ENCODE measurements at regions not wholly inside any gene's neighbourhood (a gene's known extent, or its start where the extent isn't known, plus 50 kb on each side); places are given as distances from the start of the nearest gene placed in this dataset.

GRCh38 chr1:56278061-56278460 lies 301.3 kb downstream of the PLPP3 start:
- H3K9ac ChIP-seq (ENCODE audit: low read depth, low read length, poor library complexity, severe bottlenecking), result no peak overlapping the region
- H2AFZ ChIP-seq (ENCODE audit: low read length), result no peak overlapping the region
- no peaks in the 10 kb centered on the region for H3K36me3 ChIP-seq (ENCODE audit: insufficient read depth, low read length)
- H3K79me2 ChIP-seq (ENCODE audit: insufficient read depth, low read length), result no peaks in the 10 kb centered on the region
- H3K9me2 ChIP-seq (replicated peaks; ENCODE audit: low read depth, low read length), result no peaks in the 10 kb centered on the region
- no peaks in the 10 kb centered on the region for H4K20me1 ChIP-seq (ENCODE audit: insufficient read depth, low read length, poor library complexity, severe bottlenecking)
- H3K4me2 ChIP-seq (ENCODE audit: low read depth, low read length, poor library complexity, severe bottlenecking), result no peak overlapping the region
- no peaks in the 10 kb centered on the region for H3K27me3 ChIP-seq (ENCODE audit: insufficient read depth, low read length, poor library complexity, severe bottlenecking)
- no peak for TF ChIP-seq EZH2phosphoT487 (IDR thresholded peaks at IDR 0.05; ENCODE audit: borderline replicate concordance)
- no peak for TF ChIP-seq CTCF (conservative IDR thresholded peaks at IDR 0.05; ENCODE audit: low read length)
- no peaks in the 10 kb centered on the region for H3K9me3 ChIP-seq (ENCODE audit: insufficient read depth, low read depth, low read length)
- H3F3A ChIP-seq (ENCODE audit: low read depth), result no peaks in the 10 kb centered on the region
- H3K4me3 ChIP-seq (ENCODE audit: low read length, poor library complexity, severe bottlenecking), result no peak overlapping the region
- H3K4me1 ChIP-seq (ENCODE audit: insufficient read depth, low read length, poor library complexity, severe bottlenecking), result no peaks in the 10 kb centered on the region

GRCh38 chr1:56268519-56269140 lies 310.7 kb downstream of the PLPP3 start:
- no peaks in the 10 kb centered on the region for H3K9me2 ChIP-seq (replicated peaks; ENCODE audit: low read depth, low read length)
- no peaks in the 10 kb centered on the region for H3K79me2 ChIP-seq (ENCODE audit: insufficient read depth, low read length)
- H3K9ac ChIP-seq (ENCODE audit: low read depth, low read length, poor library complexity, severe bottlenecking), result no peak overlapping the region
- no peaks in the 10 kb centered on the region for H3K36me3 ChIP-seq (ENCODE audit: insufficient read depth, low read length)
- H3K27me3 ChIP-seq (ENCODE audit: insufficient read depth, low read length, poor library complexity, severe bottlenecking), result no peaks in the 10 kb centered on the region
- no peaks in the 10 kb centered on the region for H3K4me1 ChIP-seq (ENCODE audit: insufficient read depth, low read length, poor library complexity, severe bottlenecking)
- H4K20me1 ChIP-seq (ENCODE audit: insufficient read depth, low read length, poor library complexity, severe bottlenecking), result no peaks in the 10 kb centered on the region
- H2AFZ ChIP-seq (ENCODE audit: low read length), result no peak overlapping the region
- no peak overlapping the region for H3K4me2 ChIP-seq (ENCODE audit: low read depth, low read length, poor library complexity, severe bottlenecking)
- TF ChIP-seq CTCF (conservative IDR thresholded peaks at IDR 0.05; ENCODE audit: low read length), result no peak
- TF ChIP-seq EZH2phosphoT487 (IDR thresholded peaks at IDR 0.05; ENCODE audit: borderline replicate concordance), result no peak
- no peaks in the 10 kb centered on the region for H3F3A ChIP-seq (ENCODE audit: low read depth)
- no peaks in the 10 kb centered on the region for H3K9me3 ChIP-seq (ENCODE audit: insufficient read depth, low read depth, low read length)
- no peak overlapping the region for H3K4me3 ChIP-seq (ENCODE audit: low read length, poor library complexity, severe bottlenecking)

GRCh38 chr1:56267611-56268010 lies 311.8 kb downstream of the PLPP3 start:
- H3K4me3 ChIP-seq (ENCODE audit: low read length, poor library complexity, severe bottlenecking), result no peak overlapping the region
- H2AFZ ChIP-seq (ENCODE audit: low read length), result no peak overlapping the region
- no peaks in the 10 kb centered on the region for H4K20me1 ChIP-seq (ENCODE audit: insufficient read depth, low read length, poor library complexity, severe bottlenecking)
- H3K9ac ChIP-seq (ENCODE audit: low read depth, low read length, poor library complexity, severe bottlenecking), result no peak overlapping the region
- H3K9me3 ChIP-seq (ENCODE audit: insufficient read depth, low read depth, low read length), result no peaks in the 10 kb centered on the region
- H3K27me3 ChIP-seq (ENCODE audit: insufficient read depth, low read length, poor library complexity, severe bottlenecking), result no peaks in the 10 kb centered on the region
- H3F3A ChIP-seq (ENCODE audit: low read depth), result no peaks in the 10 kb centered on the region
- no peaks in the 10 kb centered on the region for H3K4me1 ChIP-seq (ENCODE audit: insufficient read depth, low read length, poor library complexity, severe bottlenecking)
- H3K36me3 ChIP-seq (ENCODE audit: insufficient read depth, low read length), result no peaks in the 10 kb centered on the region
- TF ChIP-seq EZH2phosphoT487 (IDR thresholded peaks at IDR 0.05; ENCODE audit: borderline replicate concordance) (no peak), CTCF (conservative IDR thresholded peaks at IDR 0.05; ENCODE audit: low read length) (no peak)
- no peak overlapping the region for H3K4me2 ChIP-seq (ENCODE audit: low read depth, low read length, poor library complexity, severe bottlenecking)
- H3K9me2 ChIP-seq (replicated peaks; ENCODE audit: low read depth, low read length), result no peaks in the 10 kb centered on the region
- no peaks in the 10 kb centered on the region for H3K79me2 ChIP-seq (ENCODE audit: insufficient read depth, low read length)

Measured in Loucy (cell line).